ENCODE measurements at regions not wholly inside any gene's neighbourhood (a gene's known extent, or its start where the extent isn't known, plus 50 kb on each side); places are given as distances from the start of the nearest gene placed in this dataset.
"Not testable (repeated sequence)": the region's sequence is repeated elsewhere in the genome, so short reads cannot be mapped to it uniquely, and the experiment has no call there.

GRCh38 chr2:111269761-111270323 lies 149.1 kb downstream of the BCL2L11 start:
- not testable (repeated sequence) for TF ChIP-seq CTCF (IDR thresholded peaks at IDR 0.05; ENCODE audit: low read depth, low read length); EZH2phosphoT487 (IDR thresholded peaks at IDR 0.05; ENCODE audit: low read depth)

Data from OCI-LY3 (cell line).